H1 (cell line): ENCODE measurements at regions not wholly inside any gene's neighbourhood (a gene's known extent, or its start where the extent isn't known, plus 50 kb on each side); places are given as distances from the start of the nearest gene placed in this dataset.
"Not testable (repeated sequence)": the region's sequence is repeated elsewhere in the genome, so short reads cannot be mapped to it uniquely, and the experiment has no call there.

ENCODE experiments used
- CTCF ChIA-PET: fragments of 300-600 bp; sonication (Branson Sonifier 250); formaldehyde crosslinking; loops from one replicate; lab custom pipeline; 2021; ENCODE audit not compliant: partially characterized antibody; lab: Charles Lee
- POLR2A ChIA-PET: fragments of 300-600 bp; sonication (Branson Sonifier 250); formaldehyde crosslinking; loops from one replicate; lab custom pipeline; 2021; ENCODE audit warnings: inconsistent platforms; ENCODE audit not compliant: partially characterized antibody; lab: Charles Lee
- DNase-seq, 2 experiments: peaks; one replicate each; pipeline versions ENCODE4 v3.0.0 to v3.0.0-alpha.2; 2010 to 2022; ENCODE audit warnings: low spot score in 2 of 2, low read depth in 1 of 2, mixed read lengths in 1 of 2
- FAIRE-seq: peaks from 2 replicates; lab custom pipeline; 2011; peaks lifted over from hg19 to GRCh38; lab: Jason Lieb, UNC
- H2AFZ ChIP-seq: 2 replicates; pipeline ENCODE4 v1.8.1; 2012; ENCODE audit warnings: low read length, inconsistent platforms
- H2AK5ac ChIP-seq: 2 replicates; pipeline ENCODE4 v1.6.1; 2013; ENCODE audit warnings: low read depth, low read length
- H2BK120ac ChIP-seq: replicated peaks from 2 replicates; pipeline ENCODE3; 2013; ENCODE audit warnings: low read depth, low read length, inconsistent platforms
- H2BK12ac ChIP-seq: 2 replicates; pipeline ENCODE4 v1.6.1; 2013; ENCODE audit warnings: low read depth, low read length
- H2BK15ac ChIP-seq: 2 replicates; pipeline ENCODE4 v1.6.1; 2013; ENCODE audit warnings: low read length
- H2BK20ac ChIP-seq: 2 replicates; pipeline ENCODE4 v1.6.1; 2013; ENCODE audit warnings: low read length
- H2BK5ac ChIP-seq: 2 replicates; pipeline ENCODE4 v1.6.1; 2013; ENCODE audit warnings: low read depth, low read length
- H3K14ac ChIP-seq: 2 replicates; pipeline ENCODE4 v1.6.1; 2013; ENCODE audit warnings: inconsistent platforms; ENCODE audit not compliant: insufficient read length
- H3K18ac ChIP-seq: 2 replicates; pipeline ENCODE4 v1.6.1; 2013; ENCODE audit warnings: low read length; ENCODE audit errors: extremely low read depth
- H3K23ac ChIP-seq: 2 replicates; pipeline ENCODE4 v1.6.1; 2013; ENCODE audit warnings: inconsistent platforms; ENCODE audit not compliant: insufficient read length
- H3K23me2 ChIP-seq: 2 replicates; pipeline ENCODE4 v1.6.1; 2013; ENCODE audit warnings: low read depth, low read length
- H3K27ac ChIP-seq: 2 replicates; pipeline ENCODE4 v1.6.1; 2011; ENCODE audit warnings: low read depth, low read length, inconsistent platforms
- H3K27me3 ChIP-seq, 4 experiments: replicated peaks in 1 of 4; 1 replicate in 1 of 4; 2 replicates in 3 of 4; pipeline versions ENCODE4 v1.6.1 to v1.8.1; 2011 to 2013; ENCODE audit warnings: low read length in 3 of 4, mild to moderate bottlenecking in 3 of 4, inconsistent platforms in 2 of 4, mixed read lengths in 2 of 4, moderate library complexity in 1 of 4; ENCODE audit not compliant: control insufficient read depth in 3 of 4, insufficient read depth in 3 of 4; ENCODE audit errors: extremely low read depth in 1 of 4
- H3K36me3 ChIP-seq, 4 experiments: 2 replicates each; pipeline versions ENCODE4 v1.6.1 to v1.8.1; 2011 to 2013; ENCODE audit warnings: mild to moderate bottlenecking in 4 of 4, low read length in 3 of 4, moderate library complexity in 2 of 4, control low read depth in 1 of 4, inconsistent platforms in 1 of 4; ENCODE audit not compliant: insufficient read depth in 4 of 4, control insufficient read depth in 2 of 4
- H3K4ac ChIP-seq: replicated peaks from 2 replicates; pipeline ENCODE3; 2013; ENCODE audit warnings: low read length, low read depth, mixed read lengths, inconsistent platforms; ENCODE audit not compliant: insufficient read length
- H3K4me1 ChIP-seq, 4 experiments: replicated peaks in 1 of 4; 1 replicate in 1 of 4; 2 replicates in 3 of 4; pipeline versions ENCODE4 v1.6.1 to v1.8.1; 2011 to 2013; ENCODE audit warnings: low read length in 3 of 4, inconsistent platforms in 2 of 4, mixed read lengths in 1 of 4; ENCODE audit not compliant: insufficient read depth in 4 of 4, control insufficient read depth in 3 of 4
- H3K4me2 ChIP-seq, 2 experiments: 2 replicates each; pipeline versions ENCODE4 v1.6.1 to v1.8.1; 2011 to 2013; ENCODE audit warnings: low read depth in 2 of 2, low read length in 2 of 2, control low read depth in 1 of 2, inconsistent platforms in 1 of 2, mild to moderate bottlenecking in 1 of 2; ENCODE audit not compliant: insufficient read depth in 1 of 2
- H3K4me3 ChIP-seq, 4 experiments: fragments of 200-600, 300-600 bp in 1 of 4; sonication (generic), shearing (Covaris generic), sonication (Bioruptor Twin) in 1 of 4; 2 replicates each; pipeline versions ENCODE4 v1.5.1 to v1.8.1; 2011 to 2016; ENCODE audit warnings: low read length in 4 of 4, low read depth in 3 of 4, control low read depth in 2 of 4, inconsistent platforms in 2 of 4, mild to moderate bottlenecking in 2 of 4, mixed read lengths in 1 of 4, moderate library complexity in 1 of 4; ENCODE audit not compliant: insufficient read depth in 2 of 4; ENCODE audit errors: extremely low read depth in 1 of 4
- H3K56ac ChIP-seq: replicated peaks from 2 replicates; pipeline ENCODE3; 2013; ENCODE audit warnings: low read depth, mild to moderate bottlenecking, mixed read lengths, low read length, inconsistent platforms; ENCODE audit not compliant: insufficient read length
- H3K79me1 ChIP-seq: 2 replicates; pipeline ENCODE4 v1.6.1; 2013; ENCODE audit warnings: low read depth, low read length, control low read depth
- H3K79me2 ChIP-seq, 2 experiments: 2 replicates each; pipeline versions ENCODE4 v1.6.1 to v1.8.1; 2012 to 2013; ENCODE audit warnings: low read length in 2 of 2, mild to moderate bottlenecking in 2 of 2, inconsistent platforms in 1 of 2; ENCODE audit not compliant: insufficient read depth in 2 of 2, control insufficient read depth in 1 of 2
- H3K9ac ChIP-seq, 4 experiments: replicated peaks in 1 of 4; 1 replicate in 1 of 4; 2 replicates in 3 of 4; pipeline versions ENCODE4 v1.6.1 to v1.8.1; 2011 to 2013; ENCODE audit warnings: low read depth in 3 of 4, low read length in 3 of 4, control low read depth in 2 of 4, mild to moderate bottlenecking in 2 of 4, moderate library complexity in 2 of 4, inconsistent platforms in 1 of 4; ENCODE audit errors: extremely low read depth in 1 of 4
- H3K9me3 ChIP-seq, 2 experiments: 2 replicates each; pipeline versions ENCODE4 v1.6.1 to v1.8.1; 2012 to 2013; ENCODE audit warnings: mild to moderate bottlenecking in 2 of 2, moderate library complexity in 2 of 2, control low read depth in 1 of 2, inconsistent platforms in 1 of 2, low read depth in 1 of 2, low read length in 1 of 2, mixed read lengths in 1 of 2; ENCODE audit not compliant: insufficient read depth in 2 of 2
- H4K20me1 ChIP-seq, 2 experiments: replicated peaks in 1 of 2; 2 replicates each; pipeline versions ENCODE3 to v1.8.1; 2011 to 2013; ENCODE audit warnings: inconsistent platforms in 2 of 2, low read length in 2 of 2, mild to moderate bottlenecking in 1 of 2; ENCODE audit not compliant: insufficient read depth in 2 of 2, control insufficient read depth in 1 of 2
- H4K5ac ChIP-seq: 2 replicates; pipeline ENCODE4 v1.6.1; 2013; ENCODE audit warnings: low read length, low read depth, mixed read lengths, inconsistent platforms; ENCODE audit not compliant: insufficient read length
- H4K8ac ChIP-seq: 2 replicates; pipeline ENCODE4 v1.8.0; 2013; ENCODE audit warnings: mild to moderate bottlenecking, moderate library complexity, low read length, inconsistent platforms; ENCODE audit not compliant: insufficient read depth; ENCODE audit errors: extremely low read depth
- H4K91ac ChIP-seq: replicated peaks from 2 replicates; pipeline ENCODE3; 2013; ENCODE audit warnings: low read length, mixed read lengths, inconsistent platforms; ENCODE audit not compliant: insufficient read length
- WGBS, 2 experiments: shearing (Covaris generic) in 1 of 2; methylation state at CpG; one replicate each; pipeline versions ENCODE4 v1.1.6 to v1.1.7; 2013 to 2015; ENCODE audit warnings: low lambda C conversion rate in 2 of 2, mixed read lengths in 2 of 2, inconsistent platforms in 1 of 2, low coverage in 1 of 2, missing lambda C conversion rate in 1 of 2; ENCODE audit not compliant: insufficient replicate concordance in 2 of 2, insufficient coverage in 1 of 2, insufficient read length in 1 of 2; ENCODE audit errors: extremely low coverage in 1 of 2, missing lambda C conversion rate in 1 of 2; 5-methylcytosine and 5-hydroxymethylcytosine counted together

- WGBS, 2 experiments, result 93% methylated on average over 5 of the region's 5 CpGs; no CpG with 5 or more reads in 1 of the 2 experiments
- H3K56ac ChIP-seq, H3K4me2 ChIP-seq, H3K23ac ChIP-seq, H3K4me3 ChIP-seq, H3K79me2 ChIP-seq, H2AK5ac ChIP-seq, H3K9ac ChIP-seq, H3K27me3 ChIP-seq, H3K79me1 ChIP-seq, H4K8ac ChIP-seq, H2BK12ac ChIP-seq, DNase-seq, H2BK120ac ChIP-seq, H4K20me1 ChIP-seq, H3K27ac ChIP-seq, H3K9me3 ChIP-seq, H3K18ac ChIP-seq, POLR2A ChIA-PET, FAIRE-seq, H2BK20ac ChIP-seq, H2AFZ ChIP-seq, H3K4me1 ChIP-seq, H3K36me3 ChIP-seq, H4K91ac ChIP-seq, H4K5ac ChIP-seq, H2BK15ac ChIP-seq, H3K23me2 ChIP-seq, H3K4ac ChIP-seq, H3K14ac ChIP-seq, H2BK5ac ChIP-seq: not testable (repeated sequence)
- CTCF ChIA-PET, result interaction anchor here (0.6 kb wide), 1 partner anchor 21 kb away, joined by 3 read pairs; no protein-coding TSS in a partner anchor
Measured at GRCh38 chr5:24227881-24228280, 416.9 kb downstream of the CDH10 start.
